ENCODE measurements at regions not wholly inside any gene's neighbourhood (a gene's known extent, or its start where the extent isn't known, plus 50 kb on each side); places are given as distances from the start of the nearest gene placed in this dataset.

GRCh38 chrX:131783555-131784308 is 239.4 kb upstream of the STK26 start:
- Histone ChIP-seq H3K36me3 (peaks cover 0 to 14% (median 0%) of the 10 kb centered on the region in 3 donors), H3K4me1 (no peaks in the 10 kb centered on the region), H3K27ac (no peak overlapping the region), H3K4me3 (no peak overlapping the region), H3K27me3 (no peaks in the 10 kb centered on the region), H3K9me3 (no peaks in the 10 kb centered on the region)
- TF ChIP-seq CTCF (IDR thresholded peaks at IDR 0.05): peak in 4 of 5 experiments; percentile 49 to 78 (median 59)
- TF ChIP-seq POLR2A (IDR thresholded peaks at IDR 0.05): no peak
- no peak for DNase-seq (ENCODE audit: low spot score in 2 of 2)
- 36 to 88% methylated on average over 15 of the region's 15 CpGs for WGBS, 2 donors

GRCh38 chrX:131789664-131790063 is 233.4 kb upstream of the STK26 start:
- Histone ChIP-seq H3K27me3 (no peaks in the 10 kb centered on the region), H3K4me1 (no peaks in the 10 kb centered on the region), H3K9me3 (no peaks in the 10 kb centered on the region), H3K27ac (no peak overlapping the region), H3K36me3 (peaks cover 0 to 14% (median 0%) of the 10 kb centered on the region in 3 donors), H3K4me3 (no peak overlapping the region)
- WGBS, 2 donors: 63 to 69% methylated on average over 2 of the region's 2 CpGs
- TF ChIP-seq EP300 (IDR thresholded peaks at IDR 0.05) (no peak), CTCF (IDR thresholded peaks at IDR 0.05) (no peak), POLR2A (IDR thresholded peaks at IDR 0.05) (no peak)
- DNase-seq (ENCODE audit: low spot score in 2 of 2): no peak

GRCh38 chrX:131791608-131792355 is 231.3 kb upstream of the STK26 start:
- 58 to 96% methylated on average over 9 of the region's 9 CpGs for WGBS, 2 donors
- peak overlapping the region in 2 of 4 donors; percentile 14 to 19 for H3K4me3 ChIP-seq
- H3K36me3 ChIP-seq: peaks cover 0 to 14% (median 0%) of the 10 kb centered on the region in 3 donors
- no peaks in the 10 kb centered on the region for H3K9me3 ChIP-seq
- no peaks in the 10 kb centered on the region for H3K4me1 ChIP-seq
- peak overlapping the region in 1 of 4 donors; percentile 54 for H3K27ac ChIP-seq
- H3K27me3 ChIP-seq: peaks cover 0 to 6% of the 10 kb centered on the region in 2 donors
- TF ChIP-seq CTCF (IDR thresholded peaks at IDR 0.05): no peak
- TF ChIP-seq POLR2A (IDR thresholded peaks at IDR 0.05): no peak
- no peak for TF ChIP-seq EP300 (IDR thresholded peaks at IDR 0.05)
- DNase-seq (ENCODE audit: low spot score in 2 of 2): no peak

GRCh38 chrX:131792356-131792749 is 230.7 kb upstream of the STK26 start:
- TF ChIP-seq CTCF (IDR thresholded peaks at IDR 0.05) (peak in 4 of 5 experiments; percentile 40 to 79 (median 60)), POLR2A (IDR thresholded peaks at IDR 0.05) (no peak)
- H3K9me3 ChIP-seq: no peaks in the 10 kb centered on the region
- H3K27ac ChIP-seq: peak overlapping the region in 2 of 4 donors; percentile 84 to 90
- H3K27me3 ChIP-seq: peaks cover 0 to 6% of the 10 kb centered on the region in 2 donors
- WGBS, 2 donors: 53 to 98% methylated on average over 13 of the region's 13 CpGs
- H3K4me1 ChIP-seq: no peaks in the 10 kb centered on the region
- no peak for DNase-seq (ENCODE audit: low spot score in 2 of 2)
- peaks cover 0 to 14% (median 0%) of the 10 kb centered on the region in 3 donors for H3K36me3 ChIP-seq
- peak overlapping the region in 2 of 4 donors; percentile 14 to 36 for H3K4me3 ChIP-seq
